Activated B cell treated with CpG ODN at 0.5 μM for 24 hours (primary cell): ENCODE measurements at regions not wholly inside any gene's neighbourhood (a gene's known extent, or its start where the extent isn't known, plus 50 kb on each side); places are given as distances from the start of the nearest gene placed in this dataset.

Experiments
- ATAC-seq: fragments of 200-7000 bp; cut with Tn5 transposase; one replicate; pipeline ENCODE4 v1.10.0; 2021; ENCODE audit warnings: low read depth, mild to moderate bottlenecking, moderate library complexity
- CTCF ChIA-PET: fragments of 350-600 bp; sonication (Branson Sonifier 250); formaldehyde crosslinking; loops from one replicate; lab custom pipeline; 2021; ENCODE audit warnings: antibody characterized with exemption; lab: Charles Lee
- POLR2A ChIA-PET: fragments of 350-600 bp; sonication (Branson Sonifier 250); formaldehyde crosslinking; loops from one replicate; lab custom pipeline; 2021; ENCODE audit warnings: antibody characterized with exemption; lab: Charles Lee
- DNase-seq: peaks from one replicate; pipeline ENCODE4 v3.0.0; 2022
- H3K27ac Mint-ChIP-seq: one replicate; pipeline ENCODE4 v1.8.0; 2020; ENCODE audit warnings: mixed read lengths
- H3K27me3 Mint-ChIP-seq: one replicate; pipeline ENCODE4 v1.8.0; 2021; ENCODE audit warnings: mixed read lengths
- H3K36me3 Mint-ChIP-seq: one replicate; pipeline ENCODE4 v1.8.0; 2021; ENCODE audit warnings: low read depth, mixed read lengths
- H3K4me1 Mint-ChIP-seq: one replicate; pipeline ENCODE4 v1.8.0; 2021; ENCODE audit warnings: mixed read lengths
- H3K4me3 Mint-ChIP-seq: one replicate; pipeline ENCODE4 v1.8.0; 2020; ENCODE audit warnings: mild to moderate bottlenecking, mixed read lengths
- H3K9me3 Mint-ChIP-seq: one replicate; pipeline ENCODE4 v1.8.0; 2020; ENCODE audit warnings: mixed read lengths
- CTCF ChIP-seq: fragments of 200-600 bp; IDR thresholded peaks from one replicate; pipeline ENCODE4 v1.8.0; 2022; ENCODE audit warnings: antibody characterized with exemption, mild to moderate bottlenecking
- intact Hi-C: fragments of 100-400 bp; cut with micrococcal nuclease; formaldehyde crosslinking; loops from one replicate; pipeline ENCODE4 v1.15.1; 2024

GRCh38 chr11:32311346-32312065, 123.8 kb downstream of the WT1 start:
- Mint-ChIP-seq H3K27ac (no peak overlapping the region), H3K4me1 (no peaks in the 10 kb centered on the region), H3K36me3 (no peaks in the 10 kb centered on the region), H3K4me3 (no peak overlapping the region), H3K27me3 (peaks cover 10% of the 10 kb centered on the region), H3K9me3 (no peaks in the 10 kb centered on the region)
- ChIA-PET CTCF (interaction anchor here (1.5 kb wide), 1 partner anchor 9 kb away, joined by 3 read pairs; no protein-coding TSS in a partner anchor), POLR2A (no interaction called here)
- DNase-seq (no peak), ATAC-seq (no peak)
- no peak for TF ChIP-seq CTCF
- intact Hi-C loops, result loop anchor here (10.0 kb wide), 1 partner anchor 63 kb away; no protein-coding TSS in a partner anchor

- Mint-ChIP-seq H3K4me1 (no peaks in the 10 kb centered on the region), H3K27ac (no peak overlapping the region), H3K9me3 (no peaks in the 10 kb centered on the region), H3K27me3 (peaks cover 10% of the 10 kb centered on the region), H3K4me3 (no peak overlapping the region), H3K36me3 (no peaks in the 10 kb centered on the region)
- intact Hi-C loops, result loop anchor here (10.0 kb wide), 1 partner anchor 62 kb away; no protein-coding TSS in a partner anchor
- DNase-seq (no peak), ATAC-seq (no peak)
- ChIA-PET CTCF (interaction anchor here (1.0 to 1.2 kb wide), 4 partner anchors 8 to 15 kb away, joined by 3 to 5 read pairs (median 4); no protein-coding TSS in a partner anchor), POLR2A (no interaction called here)
- no peak for TF ChIP-seq CTCF
These were observed 123.0 kb downstream of the WT1 start for GRCh38 chr11:32312206-32312817.

- Mint-ChIP-seq H3K4me1 (no peaks in the 10 kb centered on the region), H3K9me3 (no peaks in the 10 kb centered on the region), H3K27ac (no peak overlapping the region), H3K4me3 (no peak overlapping the region), H3K27me3 (peaks cover 10% of the 10 kb centered on the region), H3K36me3 (no peaks in the 10 kb centered on the region)
- no peak for DNase-seq
- intact Hi-C loops, result loop anchor here (10.0 kb wide), 1 partner anchor 62 kb away; no protein-coding TSS in a partner anchor
- ATAC-seq, result no peak
- no peak for TF ChIP-seq CTCF
- ChIA-PET CTCF (interaction anchor here (1.0 to 1.2 kb wide), 4 partner anchors 9 to 14 kb away, joined by 3 to 5 read pairs (median 4); no protein-coding TSS in a partner anchor), POLR2A (no interaction called here)
These were observed 122.4 kb downstream of the WT1 start for GRCh38 chr11:32312865-32313403.

GRCh38 chr11:32313477-32313876, 121.9 kb downstream of the WT1 start:
- intact Hi-C loops, result loop anchor here (10.0 kb wide), 1 partner anchor 61 kb away; no protein-coding TSS in a partner anchor
- TF ChIP-seq CTCF, result no peak
- POLR2A ChIA-PET, result no interaction called here
- no peak for DNase-seq
- Mint-ChIP-seq H3K36me3 (no peaks in the 10 kb centered on the region), H3K4me1 (no peaks in the 10 kb centered on the region), H3K9me3 (no peaks in the 10 kb centered on the region), H3K4me3 (no peak overlapping the region), H3K27ac (no peak overlapping the region), H3K27me3 (peaks cover 10% of the 10 kb centered on the region)
- ATAC-seq, result no peak
- CTCF ChIA-PET, result interaction anchor here (1.0 to 1.2 kb wide), 4 partner anchors 9 to 14 kb away, joined by 3 to 5 read pairs (median 4); no protein-coding TSS in a partner anchor

- ATAC-seq (no peak), DNase-seq (no peak)
- Mint-ChIP-seq H3K36me3 (no peaks in the 10 kb centered on the region), H3K4me3 (no peak overlapping the region), H3K27me3 (peaks cover 15% of the 10 kb centered on the region), H3K4me1 (no peaks in the 10 kb centered on the region), H3K9me3 (no peaks in the 10 kb centered on the region), H3K27ac (no peak overlapping the region)
- CTCF ChIA-PET, result interaction anchor here (1.1 kb wide), 1 partner anchor 8 kb away, joined by 4 read pairs; no protein-coding TSS in a partner anchor
- intact Hi-C loops, result loop anchor here (10.0 kb wide), 1 partner anchor 60 kb away; no protein-coding TSS in a partner anchor
- TF ChIP-seq CTCF, result no peak
- POLR2A ChIA-PET, result no interaction called here
These were observed 120.2 kb downstream of the WT1 start for GRCh38 chr11:32315121-32315520.
